ENCODE measurements at regions not wholly inside any gene's neighbourhood (a gene's known extent, or its start where the extent isn't known, plus 50 kb on each side); places are given as distances from the start of the nearest gene placed in this dataset.

DNA sequence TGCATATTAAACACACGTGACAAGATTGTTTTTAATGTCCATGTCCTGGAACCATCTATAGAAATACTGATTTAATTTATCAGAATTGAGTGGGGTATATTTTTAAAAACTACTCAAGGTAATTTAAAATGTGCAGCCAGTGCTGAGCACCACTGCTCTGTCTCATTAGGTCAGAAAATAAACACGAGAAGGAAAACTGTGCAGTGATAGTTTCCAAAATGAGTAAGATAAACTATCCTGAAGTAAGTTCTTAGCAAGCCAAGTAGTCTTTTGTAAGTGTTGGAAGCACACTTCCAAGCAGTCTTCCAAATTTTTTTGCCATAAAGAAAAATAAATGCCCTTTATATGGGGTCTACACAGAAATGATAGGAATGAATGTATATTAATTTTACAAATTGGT, 93.8 kb upstream of the DNAJC10 start:
- TF ChIP-seq, protein P1, sequence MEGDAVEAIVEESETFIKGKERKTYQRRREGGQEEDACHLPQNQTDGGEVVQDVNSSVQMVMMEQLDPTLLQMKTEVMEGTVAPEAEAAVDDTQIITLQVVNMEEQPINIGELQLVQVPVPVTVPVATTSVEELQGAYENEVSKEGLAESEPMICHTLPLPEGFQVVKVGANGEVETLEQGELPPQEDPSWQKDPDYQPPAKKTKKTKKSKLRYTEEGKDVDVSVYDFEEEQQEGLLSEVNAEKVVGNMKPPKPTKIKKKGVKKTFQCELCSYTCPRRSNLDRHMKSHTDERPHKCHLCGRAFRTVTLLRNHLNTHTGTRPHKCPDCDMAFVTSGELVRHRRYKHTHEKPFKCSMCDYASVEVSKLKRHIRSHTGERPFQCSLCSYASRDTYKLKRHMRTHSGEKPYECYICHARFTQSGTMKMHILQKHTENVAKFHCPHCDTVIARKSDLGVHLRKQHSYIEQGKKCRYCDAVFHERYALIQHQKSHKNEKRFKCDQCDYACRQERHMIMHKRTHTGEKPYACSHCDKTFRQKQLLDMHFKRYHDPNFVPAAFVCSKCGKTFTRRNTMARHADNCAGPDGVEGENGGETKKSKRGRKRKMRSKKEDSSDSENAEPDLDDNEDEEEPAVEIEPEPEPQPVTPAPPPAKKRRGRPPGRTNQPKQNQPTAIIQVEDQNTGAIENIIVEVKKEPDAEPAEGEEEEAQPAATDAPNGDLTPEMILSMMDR (conservative IDR thresholded peaks at IDR 0.05; ENCODE audit: low read length) = no peak
- no peak for TF ChIP-seq EZH2phosphoT487 (IDR thresholded peaks at IDR 0.05; ENCODE audit: borderline replicate concordance)
